ENCODE measurements at regions not wholly inside any gene's neighbourhood (a gene's known extent, or its start where the extent isn't known, plus 50 kb on each side); places are given as distances from the start of the nearest gene placed in this dataset.
"Not testable (repeated sequence)": the region's sequence is repeated elsewhere in the genome, so short reads cannot be mapped to it uniquely, and the experiment has no call there.

DNA sequence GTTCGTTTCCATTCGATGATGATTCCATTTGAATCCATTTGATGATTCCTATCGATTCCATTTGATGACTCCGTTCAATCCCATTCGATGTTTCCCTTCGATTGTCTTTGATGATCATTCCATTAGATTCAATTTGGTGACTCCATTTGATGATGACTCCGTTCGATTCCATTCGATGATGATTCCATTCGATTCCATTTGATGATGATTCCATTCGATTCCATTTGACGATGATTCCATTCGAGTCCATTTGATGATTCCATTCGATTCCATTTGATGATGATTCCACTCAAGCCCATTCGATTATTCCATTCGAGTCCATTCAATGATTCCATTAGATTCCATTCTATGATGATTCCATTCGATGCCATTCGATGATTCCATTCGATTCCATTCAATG, 2730.6 kb downstream of the RPIA start:
- DNase-seq (ENCODE audit: low read depth in 1 of 2, low spot score in 1 of 2): not testable (repeated sequence)

DNA sequence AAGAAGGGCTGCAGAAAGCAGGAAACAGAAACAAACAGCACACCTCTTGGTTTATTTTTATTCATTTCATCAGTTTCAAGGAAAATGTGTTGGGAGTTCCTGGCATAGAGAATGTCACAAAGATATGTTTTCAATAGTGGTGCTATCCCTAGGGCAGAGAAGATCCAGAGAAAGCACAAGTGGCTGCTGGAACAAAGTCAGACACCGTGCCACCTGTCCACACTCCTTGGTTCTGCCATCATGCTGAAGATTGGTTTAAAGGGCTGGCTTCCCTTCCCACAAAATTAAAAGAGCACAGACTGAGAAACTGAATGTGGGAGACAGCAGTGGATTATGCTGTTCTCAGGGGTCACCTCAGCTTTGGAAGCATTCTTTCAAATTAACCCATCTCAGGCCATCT, 2735.7 kb downstream of the RPIA start:
- DNase-seq (ENCODE audit: low read depth in 1 of 2, low spot score in 1 of 2): not testable (repeated sequence)

DNA sequence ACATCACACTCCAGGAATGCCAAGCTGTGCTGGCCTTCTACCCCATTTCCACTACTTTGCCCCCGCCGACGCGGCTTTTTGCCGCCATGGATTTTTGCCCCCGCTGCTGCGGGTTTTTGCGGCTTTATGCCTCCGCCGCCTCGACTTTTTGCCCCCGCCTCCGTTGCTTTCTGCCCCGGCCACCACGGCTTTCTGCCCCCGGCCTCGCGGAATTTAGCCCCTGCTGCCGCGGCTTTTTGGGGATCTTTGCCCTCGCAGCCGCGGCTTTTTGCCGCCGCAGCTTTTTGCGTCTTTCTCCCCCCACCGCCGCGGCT, 2750.4 kb downstream of the RPIA start:
- not testable (repeated sequence) for DNase-seq (ENCODE audit: low read depth in 1 of 2, low spot score in 1 of 2)

DNA sequence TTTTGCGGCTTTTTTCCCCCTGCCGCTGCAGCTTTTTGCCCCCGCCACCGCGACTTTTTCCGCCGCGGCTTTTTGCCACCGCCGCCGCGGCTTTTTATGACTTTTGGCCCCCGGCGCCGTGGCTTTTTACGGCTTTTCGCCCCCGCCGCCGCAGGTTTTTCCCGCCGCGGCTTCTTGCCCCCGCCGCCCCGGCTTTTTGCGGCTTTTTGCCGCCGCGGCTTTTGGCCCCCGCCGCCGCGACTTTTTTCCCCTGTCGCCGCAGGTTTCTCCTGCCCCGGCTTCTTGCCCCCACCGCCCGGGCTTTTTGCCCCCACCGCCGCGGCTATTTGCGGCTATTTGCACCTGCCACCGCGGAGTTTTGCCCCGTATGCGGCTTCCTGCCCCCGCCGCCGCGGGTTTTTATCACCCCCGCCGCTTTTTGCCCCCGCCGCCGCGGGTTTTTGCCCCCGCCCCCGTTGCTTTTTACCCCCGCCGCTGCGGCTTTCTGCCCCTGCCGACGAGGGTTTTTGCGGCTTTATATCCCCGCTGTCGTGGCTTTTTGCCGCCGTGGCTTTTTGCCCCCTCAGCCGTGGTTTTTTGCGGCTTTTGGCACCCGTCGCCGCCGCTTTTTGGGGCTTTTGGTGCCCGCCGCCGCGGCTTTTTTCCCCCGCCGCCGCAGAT, 2750.9 kb downstream of the RPIA start:
- no peak for DNase-seq (ENCODE audit: low read depth in 1 of 2, low spot score in 1 of 2)

DNA sequence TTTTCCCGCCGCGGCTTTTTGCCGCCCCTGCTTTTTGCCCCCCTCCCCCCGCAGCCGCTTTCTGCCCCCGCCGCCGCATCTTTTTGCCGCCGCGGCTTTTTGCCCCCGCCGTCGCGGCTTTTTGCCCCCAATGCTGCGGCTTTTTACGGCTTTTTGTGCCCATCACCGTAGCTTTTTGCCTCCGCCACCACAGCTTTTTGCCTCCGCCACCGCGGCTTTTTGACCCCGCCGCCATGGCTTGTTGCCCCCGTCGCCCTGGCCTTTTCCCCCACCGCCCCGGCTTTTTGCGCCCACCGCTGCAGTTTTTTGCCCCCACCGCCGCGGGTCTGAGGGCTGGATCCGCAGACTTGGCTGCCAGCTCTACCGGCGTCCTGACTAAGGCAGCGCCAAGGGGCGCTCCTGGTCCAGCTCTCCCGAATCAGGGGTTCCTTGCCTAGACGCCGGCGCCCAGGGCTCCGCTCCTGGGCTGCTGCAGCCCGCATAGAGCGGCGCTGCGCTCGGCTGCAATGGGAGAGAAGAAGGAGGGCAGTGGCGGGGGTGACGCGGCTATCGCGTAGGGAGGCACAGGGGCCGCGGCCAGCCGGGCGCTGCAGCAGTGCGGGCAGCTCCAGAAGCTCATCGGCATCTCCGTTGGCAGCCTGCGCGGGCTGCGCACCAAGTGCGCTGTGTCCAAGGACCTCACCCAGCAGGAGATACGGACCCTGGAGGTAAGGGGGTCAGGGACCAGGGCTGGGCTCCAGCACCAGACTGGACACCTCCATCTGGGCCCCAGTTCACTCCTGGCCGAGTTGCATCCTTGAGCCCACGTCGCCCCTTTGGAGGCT, 2751.6 kb downstream of the RPIA start:
- DNase-seq (ENCODE audit: low read depth in 1 of 2, low spot score in 1 of 2): not testable (repeated sequence)

DNA sequence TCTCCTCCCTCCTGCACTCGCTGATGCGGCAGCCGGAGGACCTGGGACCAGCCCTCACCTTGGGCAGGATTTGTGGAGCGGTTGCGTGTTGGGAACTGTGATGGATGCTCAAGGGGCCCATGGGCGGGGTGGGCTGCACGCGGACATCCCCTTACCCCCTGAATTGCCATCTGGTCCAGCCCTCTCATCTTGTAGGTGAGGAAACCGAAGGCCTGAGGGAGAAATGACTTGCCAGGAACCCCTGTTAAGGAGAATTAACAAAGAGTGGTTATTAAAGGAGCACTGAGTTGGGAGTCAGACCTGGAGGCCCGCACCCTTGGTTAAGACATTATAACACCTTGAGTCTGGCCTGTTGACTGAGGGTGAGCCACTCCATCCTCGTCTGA, 2752.2 kb downstream of the RPIA start:
- not testable (repeated sequence) for DNase-seq (ENCODE audit: low read depth in 1 of 2, low spot score in 1 of 2)

DNA sequence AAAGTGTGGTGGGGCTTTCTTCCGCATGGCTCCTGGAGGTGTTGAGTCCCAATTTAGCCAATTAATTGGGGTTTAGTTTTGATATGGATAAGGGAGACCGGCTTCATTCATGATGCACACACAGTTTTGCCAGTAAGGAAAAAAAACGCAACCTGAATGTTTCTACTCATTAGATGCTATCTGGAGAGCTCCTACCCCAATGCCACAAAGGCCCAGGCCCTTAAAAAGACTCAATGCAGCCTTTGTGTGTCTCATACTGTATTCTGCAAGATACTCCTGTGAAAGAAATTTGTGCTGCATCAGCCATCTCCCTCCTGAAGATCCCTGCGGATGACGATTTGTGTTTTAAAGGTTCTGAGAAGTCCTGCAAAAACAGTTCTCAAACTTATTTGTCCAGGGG, 2754.2 kb downstream of the RPIA start:
- DNase-seq (ENCODE audit: low read depth in 1 of 2, low spot score in 1 of 2): not testable (repeated sequence)

DNA sequence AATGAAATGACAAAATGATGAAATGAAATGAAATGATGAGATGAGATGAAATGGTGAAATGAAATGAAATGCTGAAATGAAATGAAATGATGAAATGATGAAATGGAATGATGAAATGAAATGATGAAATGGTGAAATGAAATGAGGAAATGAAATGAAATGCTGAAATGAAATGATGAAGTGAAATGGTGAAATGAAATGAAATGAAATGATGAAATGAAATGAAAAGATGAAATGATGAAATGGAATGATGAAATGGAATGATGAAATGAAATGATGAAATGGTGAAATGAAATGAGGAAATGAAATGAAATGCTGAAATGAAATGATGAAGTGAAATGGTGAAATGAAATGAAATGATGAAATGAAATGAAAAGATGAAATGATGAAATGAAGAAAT, 2755.0 kb downstream of the RPIA start:
- not testable (repeated sequence) for DNase-seq (ENCODE audit: low read depth in 1 of 2, low spot score in 1 of 2)

DNA sequence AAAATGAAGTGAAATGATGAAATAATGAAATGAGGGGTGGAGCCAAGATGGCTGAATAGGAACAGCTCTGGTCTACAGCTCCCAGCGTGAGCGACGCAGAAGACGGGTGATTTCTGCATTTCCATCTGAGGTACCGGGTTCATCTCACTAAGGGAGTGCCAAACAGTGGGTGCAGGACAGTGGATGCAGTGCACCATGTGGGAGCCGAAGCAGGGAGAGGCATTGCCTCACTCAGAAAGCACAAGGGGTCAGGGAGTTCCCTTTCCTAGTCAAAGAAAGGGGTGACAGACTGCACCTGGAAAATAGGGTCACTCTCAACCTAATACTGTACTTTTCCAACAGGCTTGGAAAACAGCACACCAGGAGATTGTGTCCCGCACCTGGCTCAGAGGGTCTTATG, 2755.4 kb downstream of the RPIA start:
- DNase-seq (ENCODE audit: low read depth in 1 of 2, low spot score in 1 of 2): not testable (repeated sequence)

DNA sequence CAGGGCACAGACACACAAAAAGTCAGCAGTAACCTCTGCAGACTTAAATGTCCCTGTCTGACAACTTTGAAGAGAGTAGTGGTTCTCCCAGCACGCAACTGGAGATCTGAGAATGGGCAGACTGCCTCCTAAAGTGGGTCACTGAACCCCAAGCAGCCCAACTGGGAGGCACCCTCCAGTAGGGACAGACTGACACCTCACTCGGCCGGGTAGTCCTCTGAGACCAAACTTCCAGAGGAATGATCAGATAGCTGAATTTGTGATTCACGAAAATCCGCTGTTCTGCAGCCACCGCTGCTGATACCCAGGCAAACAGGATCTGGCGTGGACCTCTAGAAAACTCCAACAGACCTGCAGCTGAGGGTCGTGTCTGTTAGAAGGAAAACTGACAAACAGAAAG, 2756.0 kb downstream of the RPIA start:
- not testable (repeated sequence) for DNase-seq (ENCODE audit: low read depth in 1 of 2, low spot score in 1 of 2)

DNA sequence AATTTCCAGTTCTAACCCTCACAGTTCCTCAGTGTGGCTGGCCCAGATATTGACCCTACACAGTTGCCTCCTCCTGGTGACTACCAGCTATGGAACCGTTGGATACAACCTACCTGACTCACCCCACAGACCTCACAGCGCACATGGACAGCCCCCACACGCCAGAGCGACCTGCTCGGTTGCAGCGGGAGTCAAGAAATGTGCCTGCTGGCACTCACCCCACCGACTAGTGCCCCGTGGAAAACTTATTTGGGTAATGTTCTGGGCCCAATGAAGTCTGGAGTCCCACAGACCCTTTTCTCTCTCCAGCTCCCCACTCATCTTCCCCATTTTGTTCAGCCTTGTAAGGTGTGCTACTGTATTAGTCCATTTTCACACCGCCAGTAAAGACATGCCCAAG, 2770.8 kb downstream of the RPIA start:
- DNase-seq (ENCODE audit: low read depth in 1 of 2, low spot score in 1 of 2): not testable (repeated sequence)

DNA sequence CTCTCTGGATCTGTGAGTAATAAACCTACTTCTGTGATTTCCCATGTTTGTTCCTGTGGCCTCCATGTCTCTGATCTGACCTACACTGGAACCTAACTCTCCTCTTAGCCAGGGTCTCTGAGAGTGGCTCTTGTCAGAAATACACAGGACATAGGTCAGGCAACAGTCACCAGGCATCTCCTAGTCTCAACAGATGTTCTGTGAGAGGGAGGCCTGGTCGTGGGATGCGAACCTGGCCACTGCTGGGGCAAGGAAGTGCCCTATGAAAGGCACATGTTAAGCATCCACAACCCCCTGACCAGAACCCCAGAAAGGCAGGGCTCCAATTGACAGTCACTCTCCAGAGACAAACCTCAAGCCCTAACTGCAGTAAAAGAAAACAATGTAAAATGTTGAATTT, 2771.5 kb downstream of the RPIA start:
- DNase-seq (ENCODE audit: low read depth in 1 of 2, low spot score in 1 of 2): not testable (repeated sequence)

DNA sequence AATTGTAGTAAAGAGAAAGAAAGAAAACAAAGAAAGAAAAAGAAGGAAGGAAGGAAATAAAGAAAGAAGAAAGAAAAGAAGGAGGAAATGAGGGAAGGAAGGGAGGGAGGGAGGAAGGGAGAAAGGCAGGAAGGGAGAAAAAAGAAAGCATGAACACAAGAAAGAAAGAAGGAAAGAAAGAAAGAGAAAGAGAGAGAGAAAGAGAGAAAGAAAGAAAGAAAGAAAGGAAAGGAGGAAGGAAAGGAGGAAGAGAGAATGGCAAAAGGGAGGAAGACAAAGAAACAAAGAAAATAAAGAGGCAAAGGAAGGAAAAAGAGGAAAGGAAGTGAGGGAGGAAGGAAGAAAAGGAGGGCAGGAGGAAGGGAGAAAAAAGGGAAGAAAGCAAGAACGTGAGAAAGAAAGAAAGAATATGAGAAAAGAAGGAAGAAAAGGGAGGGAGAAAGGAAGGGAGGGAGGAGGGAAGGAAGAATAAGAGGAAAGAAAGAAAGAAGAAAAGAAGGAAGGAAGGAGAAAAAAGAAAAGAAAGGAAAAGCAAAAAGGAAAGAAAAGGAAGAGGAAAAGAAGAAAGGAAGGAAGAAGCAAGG, 2775.4 kb downstream of the RPIA start:
- not testable (repeated sequence) for DNase-seq (ENCODE audit: low read depth in 1 of 2, low spot score in 1 of 2)

DNA sequence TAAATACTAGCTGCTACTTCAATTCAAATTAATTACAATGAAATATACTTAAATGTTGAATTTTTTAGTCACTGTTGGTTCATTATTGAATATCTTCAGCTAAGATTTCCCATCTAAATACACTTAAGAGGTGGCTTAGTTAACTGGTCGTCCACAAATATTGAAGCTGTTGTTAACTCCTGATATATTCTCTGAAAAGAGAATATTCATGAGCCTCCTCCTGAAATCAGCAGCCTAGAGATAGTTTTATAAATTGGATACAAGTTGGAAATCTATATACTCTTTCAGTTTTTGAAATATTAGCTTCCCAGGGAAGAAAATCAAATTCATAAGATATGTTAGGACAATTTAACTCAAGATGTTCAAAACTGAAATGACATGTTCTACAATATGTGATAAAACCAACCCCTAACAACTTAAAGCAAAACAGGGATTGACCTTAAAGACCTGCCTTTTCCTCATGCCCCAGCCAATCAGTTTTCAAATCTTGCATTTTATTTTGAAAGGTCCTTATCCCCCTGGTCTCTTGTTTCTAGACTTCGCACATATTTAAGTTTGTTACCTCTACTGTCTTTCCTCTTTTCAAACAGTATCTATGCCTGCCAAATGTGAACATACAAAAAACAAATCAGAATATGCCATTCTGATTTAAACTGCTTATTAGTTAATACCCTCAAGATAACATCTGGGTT, 2784.9 kb downstream of the RPIA start:
- DNase-seq (ENCODE audit: low read depth in 1 of 2, low spot score in 1 of 2): not testable (repeated sequence)

DNA sequence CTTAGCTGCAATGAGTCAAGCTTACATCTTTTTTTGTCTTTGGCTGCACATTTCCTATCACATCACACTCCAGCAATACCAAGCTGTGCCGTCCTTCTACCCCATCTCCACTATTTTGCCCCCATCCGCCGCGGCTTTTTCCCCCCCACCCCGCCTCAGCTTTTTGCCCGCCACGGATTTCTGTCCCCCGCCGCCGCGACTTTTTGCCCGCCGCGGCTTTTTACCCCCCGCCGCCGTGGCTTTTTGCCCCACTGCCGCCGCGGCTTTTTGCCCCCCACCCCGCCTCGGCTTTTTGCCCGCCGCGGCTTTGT, 2785.4 kb downstream of the RPIA start:
- DNase-seq (ENCODE audit: low read depth in 1 of 2, low spot score in 1 of 2): not testable (repeated sequence)

DNA sequence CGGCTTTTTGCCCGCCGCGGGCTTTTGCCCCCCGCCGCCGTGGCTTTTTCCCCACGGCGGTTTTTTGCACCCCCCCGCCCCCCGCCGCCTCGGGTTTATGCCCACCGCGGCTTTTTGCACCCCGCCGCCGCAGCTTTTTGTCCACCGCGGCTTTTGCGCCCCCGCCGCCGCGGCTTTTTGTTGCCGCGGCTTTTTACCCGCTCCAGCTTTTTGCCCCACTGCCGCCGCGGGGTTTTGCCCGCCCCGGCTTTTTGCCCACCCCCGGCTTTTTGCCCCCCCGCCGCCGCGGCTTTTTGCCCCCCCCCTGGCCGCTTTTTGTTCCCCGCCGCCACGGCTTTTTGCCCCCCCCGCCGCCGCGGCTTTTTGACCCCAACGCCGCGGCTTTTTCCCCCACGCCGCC, 2785.8 kb downstream of the RPIA start:
- not testable (repeated sequence) for DNase-seq (ENCODE audit: low read depth in 1 of 2, low spot score in 1 of 2)

DNA sequence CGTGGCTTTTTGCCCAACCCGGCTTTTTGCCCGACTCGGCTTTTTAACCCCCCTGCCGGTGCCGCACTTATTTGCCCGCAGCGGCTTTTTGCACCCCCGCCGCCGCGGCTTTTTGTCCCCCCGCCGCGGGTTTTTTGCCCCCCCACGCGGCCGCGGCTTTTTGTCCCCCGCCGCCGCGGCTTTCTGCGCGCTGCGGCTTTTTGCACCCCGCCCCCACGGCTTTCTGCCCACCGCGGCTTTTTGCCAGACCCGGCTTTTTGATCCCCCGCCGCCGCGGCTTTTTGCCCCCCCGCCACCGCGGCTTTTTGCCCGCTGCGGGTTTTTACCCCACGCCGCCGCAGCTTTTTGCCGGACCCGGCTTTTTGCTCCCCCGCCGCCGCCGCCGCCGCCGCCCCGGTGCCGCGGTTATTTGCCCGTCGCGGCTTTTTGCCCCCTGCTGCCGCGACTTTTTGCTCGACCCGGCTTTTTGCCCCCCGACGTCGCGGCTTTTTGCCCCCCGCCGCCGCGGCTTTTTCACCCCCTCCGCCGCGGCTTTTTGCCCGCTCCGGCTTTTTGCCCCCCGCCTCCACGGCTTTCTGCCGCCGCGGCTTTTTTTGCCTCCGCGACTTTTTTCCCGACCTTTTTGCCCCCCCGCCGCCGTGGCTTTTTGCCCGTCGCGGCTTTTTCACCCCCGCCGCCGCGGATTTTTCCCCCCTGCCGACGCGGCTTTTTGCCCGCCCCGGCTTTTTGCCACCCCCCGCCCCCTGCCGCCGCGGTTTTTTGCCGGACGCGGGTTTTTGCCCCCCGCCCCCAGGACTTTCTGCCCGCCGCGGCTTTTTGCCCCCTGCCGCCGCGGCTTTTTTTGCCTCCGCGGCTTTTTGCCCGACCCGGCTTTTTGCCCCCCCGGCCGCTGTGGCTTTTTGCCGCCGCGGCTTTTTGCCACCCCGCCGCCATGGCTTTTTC, 2786.5 kb downstream of the RPIA start:
- DNase-seq (ENCODE audit: low read depth in 1 of 2, low spot score in 1 of 2): no peak

DNA sequence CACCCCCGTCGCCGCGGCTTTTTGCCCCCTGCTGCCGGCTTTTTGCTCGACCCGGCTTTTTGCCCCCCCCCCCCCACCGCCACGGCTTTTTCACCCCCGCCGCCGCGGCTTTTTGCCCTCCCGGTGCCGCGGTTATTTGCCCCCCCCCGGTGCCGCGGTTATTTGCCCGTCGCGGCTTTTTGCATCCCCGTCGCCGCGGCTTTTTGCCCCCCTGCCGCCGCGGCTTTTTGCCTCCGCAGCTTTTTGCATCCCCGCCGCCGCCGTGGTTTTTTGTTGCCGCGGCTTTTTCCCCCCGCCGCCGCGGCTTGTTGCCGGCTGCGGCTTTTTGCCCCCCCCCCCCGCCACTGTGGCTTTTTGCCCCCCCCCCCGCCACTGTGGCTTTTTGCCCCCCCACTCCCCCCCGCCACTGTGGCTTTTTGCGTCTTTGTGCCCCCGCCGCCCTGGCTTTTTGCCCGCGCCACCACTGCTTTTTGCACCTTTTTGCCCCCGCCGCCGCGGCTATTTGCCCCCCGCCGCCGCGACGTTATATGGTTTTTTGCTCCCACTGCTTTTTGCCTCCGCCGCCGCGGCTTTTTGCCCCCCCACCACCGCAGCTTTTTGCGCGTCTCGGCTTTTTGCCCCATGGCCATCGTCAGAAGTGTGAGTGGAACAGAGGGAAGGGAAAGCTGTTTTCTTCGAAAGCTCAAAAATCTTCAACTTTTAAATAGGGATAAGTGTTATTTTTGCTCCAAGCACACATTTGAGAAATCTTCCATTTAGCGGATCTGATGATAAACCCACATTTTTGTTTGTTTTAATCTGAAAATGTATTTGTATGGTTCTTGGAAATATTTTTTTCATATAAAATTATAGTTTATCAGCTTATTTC, 2787.6 kb downstream of the RPIA start:
- DNase-seq (ENCODE audit: low read depth in 1 of 2, low spot score in 1 of 2): not testable (repeated sequence)

DNA sequence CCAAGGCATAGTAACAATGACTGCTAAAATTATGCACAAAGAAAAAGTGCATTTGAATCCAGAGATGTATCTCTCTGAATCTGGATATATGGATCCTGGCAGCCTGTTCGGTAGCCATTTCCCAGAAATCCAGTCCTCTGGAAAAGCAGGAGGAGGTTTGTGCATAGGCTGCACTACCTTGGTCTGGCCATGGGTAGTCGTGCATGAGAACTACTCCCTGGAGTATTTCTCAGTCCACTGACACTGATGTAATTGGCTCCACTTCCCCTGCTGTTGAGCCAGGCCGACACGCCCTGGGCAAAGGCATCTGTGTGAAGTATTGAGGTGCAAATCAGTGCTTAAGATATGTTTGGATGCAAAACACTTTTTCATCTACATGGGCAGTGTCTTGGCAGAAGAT, 2793.8 kb downstream of the RPIA start:
- DNase-seq (ENCODE audit: low read depth in 1 of 2, low spot score in 1 of 2): not testable (repeated sequence)

All from activated T-helper 1 cell treated with anti-CD3 and anti-CD28 coated beads, Interleukin-2, amount 50 U/mL, for 16 hours (primary cell).